Chondrocyte (in vitro differentiated cells): ENCODE measurements at regions not wholly inside any gene's neighbourhood (a gene's known extent, or its start where the extent isn't known, plus 50 kb on each side); places are given as distances from the start of the nearest gene placed in this dataset.
A peak's percentile ranks its signal among the peaks of the same experiment; 100 is the strongest.
"Not testable (repeated sequence)": the region's sequence is repeated elsewhere in the genome, so short reads cannot be mapped to it uniquely, and the experiment has no call there.

Source experiments
- DNase-seq: peaks from one replicate; pipeline ENCODE4 v3.0.0; 2021; ENCODE audit warnings: mixed read lengths, low spot score
- H3K27ac Mint-ChIP-seq: one replicate; pipeline ENCODE4 v1.8.0; 2021; ENCODE audit warnings: mild to moderate bottlenecking, moderate library complexity, mixed read lengths; ENCODE audit not compliant: unreplicated experiment
- H3K27me3 Mint-ChIP-seq: 2 replicates; pipeline ENCODE4 v1.8.0; 2021; ENCODE audit warnings: low read depth, mixed read lengths
- H3K36me3 Mint-ChIP-seq: 2 replicates; pipeline ENCODE4 v1.8.0; 2021; ENCODE audit warnings: low read depth, mixed read lengths
- H3K4me1 Mint-ChIP-seq: 2 replicates; pipeline ENCODE4 v1.8.0; 2021; ENCODE audit warnings: low read depth, mild to moderate bottlenecking, mixed read lengths
- H3K4me3 Mint-ChIP-seq: one replicate; pipeline ENCODE4 v1.8.0; 2021; ENCODE audit warnings: mild to moderate bottlenecking, moderate library complexity, mixed read lengths; ENCODE audit not compliant: unreplicated experiment
- H3K9me3 Mint-ChIP-seq: 2 replicates; pipeline ENCODE4 v1.8.0; 2021; ENCODE audit warnings: low read depth, mixed read lengths
- TF ChIP-seq, protein P1 (sequence below): fragments of 200-600 bp; sonication (generic); IDR thresholded peaks from 2 replicates; pipeline ENCODE4 v1.5.0; 2021; ENCODE audit warnings: antibody characterized with exemption, mild to moderate bottlenecking, moderate library complexity

DNA sequence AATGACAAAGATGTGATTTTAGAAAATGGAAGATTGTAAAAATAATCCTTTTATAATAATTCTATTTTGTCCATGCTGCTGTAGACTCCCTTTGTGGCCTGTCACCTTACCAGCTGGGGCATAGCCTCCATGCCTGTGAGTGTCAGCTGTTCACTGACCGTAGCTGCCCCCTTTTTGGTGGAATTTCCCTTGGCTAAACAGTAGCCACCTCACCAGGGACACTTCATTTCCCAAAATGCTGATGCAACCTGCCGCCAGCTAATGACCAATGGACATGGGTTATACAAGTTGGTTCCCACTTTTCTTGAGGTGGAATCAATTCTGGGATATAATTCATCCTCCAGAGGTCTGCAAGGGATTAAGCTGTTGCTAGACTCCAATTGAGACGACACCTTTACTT lies 368.4 kb downstream of the PRDM5 start:
- no peak for DNase-seq
- TF ChIP-seq, protein P1, sequence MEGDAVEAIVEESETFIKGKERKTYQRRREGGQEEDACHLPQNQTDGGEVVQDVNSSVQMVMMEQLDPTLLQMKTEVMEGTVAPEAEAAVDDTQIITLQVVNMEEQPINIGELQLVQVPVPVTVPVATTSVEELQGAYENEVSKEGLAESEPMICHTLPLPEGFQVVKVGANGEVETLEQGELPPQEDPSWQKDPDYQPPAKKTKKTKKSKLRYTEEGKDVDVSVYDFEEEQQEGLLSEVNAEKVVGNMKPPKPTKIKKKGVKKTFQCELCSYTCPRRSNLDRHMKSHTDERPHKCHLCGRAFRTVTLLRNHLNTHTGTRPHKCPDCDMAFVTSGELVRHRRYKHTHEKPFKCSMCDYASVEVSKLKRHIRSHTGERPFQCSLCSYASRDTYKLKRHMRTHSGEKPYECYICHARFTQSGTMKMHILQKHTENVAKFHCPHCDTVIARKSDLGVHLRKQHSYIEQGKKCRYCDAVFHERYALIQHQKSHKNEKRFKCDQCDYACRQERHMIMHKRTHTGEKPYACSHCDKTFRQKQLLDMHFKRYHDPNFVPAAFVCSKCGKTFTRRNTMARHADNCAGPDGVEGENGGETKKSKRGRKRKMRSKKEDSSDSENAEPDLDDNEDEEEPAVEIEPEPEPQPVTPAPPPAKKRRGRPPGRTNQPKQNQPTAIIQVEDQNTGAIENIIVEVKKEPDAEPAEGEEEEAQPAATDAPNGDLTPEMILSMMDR = no peak
- Mint-ChIP-seq H3K4me1 (peaks cover 6% of the 10 kb centered on the region), H3K4me3 (no peak overlapping the region), H3K27ac (no peak overlapping the region), H3K9me3 (no peaks in the 10 kb centered on the region), H3K27me3 (no peaks in the 10 kb centered on the region), H3K36me3 (no peaks in the 10 kb centered on the region)

DNA sequence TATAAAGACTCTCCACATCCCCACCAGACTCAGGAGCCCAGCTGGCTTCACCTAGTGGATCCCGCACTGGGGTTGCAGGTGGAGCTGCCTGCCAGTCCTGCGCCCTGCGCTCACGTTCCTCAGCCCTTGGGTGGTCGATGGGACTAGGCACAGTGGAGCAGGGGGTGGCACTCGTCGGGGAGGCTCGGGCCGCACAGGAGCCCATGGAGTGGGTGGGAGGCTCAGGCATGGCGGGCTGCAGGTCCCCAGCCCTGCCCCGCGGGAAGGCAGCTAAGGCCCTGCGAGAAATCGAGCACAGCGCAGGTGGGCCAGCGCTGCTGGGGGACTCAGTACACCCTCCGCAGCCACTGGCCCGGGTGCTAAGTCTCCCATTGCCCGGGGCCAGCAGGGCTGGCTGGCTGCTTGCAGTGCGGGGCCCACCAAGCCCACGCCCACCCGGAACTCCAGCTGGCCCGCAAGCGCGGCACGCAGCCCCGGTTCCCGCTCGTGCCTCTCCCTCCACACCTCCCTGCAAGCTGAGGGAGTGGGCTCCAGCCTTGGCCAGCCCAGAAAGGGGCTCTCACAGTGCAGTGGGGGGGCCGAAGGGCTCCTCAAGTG lies 371.8 kb downstream of the PRDM5 start:
- H3K4me1 Mint-ChIP-seq, H3K4me3 Mint-ChIP-seq, H3K36me3 Mint-ChIP-seq, H3K27ac Mint-ChIP-seq, H3K9me3 Mint-ChIP-seq, H3K27me3 Mint-ChIP-seq: not testable (repeated sequence)
- DNase-seq = peak; percentile 60

DNA sequence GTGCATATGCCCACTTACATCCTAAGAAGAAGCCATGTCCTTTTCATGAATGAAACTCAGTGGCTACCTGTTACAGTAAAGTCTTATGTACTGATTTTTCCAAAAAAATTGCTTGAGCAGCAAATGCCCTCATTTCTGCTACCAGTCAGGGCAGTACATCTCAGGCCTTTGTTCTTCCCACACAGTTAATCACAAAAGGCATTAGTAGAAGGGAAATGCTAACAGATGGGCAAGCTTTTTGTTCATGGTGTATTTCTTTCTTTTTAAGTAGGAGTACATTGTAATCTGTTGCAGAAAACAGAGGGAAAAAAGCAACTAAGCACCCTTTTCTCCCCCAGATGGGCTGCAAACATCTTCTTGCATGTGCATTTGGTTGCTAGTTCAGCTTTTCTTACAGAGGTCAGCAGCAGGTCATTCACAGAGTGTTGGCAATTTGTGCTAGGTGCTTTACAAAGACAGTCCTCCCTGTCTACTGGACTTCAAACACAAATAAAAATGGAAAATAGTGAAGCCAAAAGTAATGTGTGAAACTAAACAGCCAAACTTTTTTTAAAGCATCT lies 373.4 kb downstream of the PRDM5 start:
- TF ChIP-seq, protein P1 = no peak
- Mint-ChIP-seq H3K27me3 (no peaks in the 10 kb centered on the region), H3K4me1 (no peaks in the 10 kb centered on the region), H3K4me3 (no peak overlapping the region), H3K36me3 (no peaks in the 10 kb centered on the region), H3K9me3 (no peaks in the 10 kb centered on the region), H3K27ac (no peak overlapping the region)
- no peak for DNase-seq

DNA sequence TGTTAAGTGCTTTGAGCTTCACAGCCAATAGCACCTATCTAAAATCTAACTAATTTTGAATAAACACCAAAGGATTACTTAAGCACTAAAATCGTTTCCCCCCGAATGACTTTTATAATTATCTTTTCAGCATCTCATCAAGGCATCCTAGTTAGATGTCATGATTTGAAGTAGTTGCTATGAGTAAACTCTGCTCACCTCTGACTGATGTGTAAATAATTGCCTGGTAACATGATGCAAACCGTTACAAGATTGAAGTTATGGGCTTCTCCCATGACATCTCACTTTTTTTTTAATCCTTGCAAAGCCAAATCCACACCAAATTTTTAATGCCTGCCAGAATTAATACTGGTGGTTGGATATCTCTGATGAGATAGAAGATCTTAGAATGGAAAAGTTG lies 377.1 kb downstream of the PRDM5 start:
- no peak overlapping the region for H3K27ac Mint-ChIP-seq

DNA sequence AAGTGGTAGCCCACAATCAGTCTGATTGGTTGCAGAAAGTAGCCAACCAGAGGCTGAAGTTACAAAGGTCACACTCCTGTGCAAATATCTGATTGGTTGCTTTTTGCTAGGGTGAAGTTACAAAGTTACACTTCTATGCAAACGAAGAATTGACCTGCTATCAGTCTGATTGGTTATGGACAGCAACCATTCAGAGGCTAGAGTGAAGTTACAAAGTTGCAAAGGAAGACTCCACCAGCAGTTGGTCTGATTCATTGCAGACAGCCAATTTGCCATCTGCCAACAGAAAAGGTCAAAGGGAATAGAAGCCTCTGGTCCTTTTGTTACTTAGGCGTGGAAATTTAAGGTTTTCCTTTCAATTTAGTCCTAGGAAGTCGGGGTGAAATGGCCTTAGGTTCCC lies 377.7 kb downstream of the PRDM5 start:
- Mint-ChIP-seq H3K27me3 (no peaks in the 10 kb centered on the region), H3K4me3 (no peak overlapping the region), H3K27ac (no peak overlapping the region), H3K4me1 (no peaks in the 10 kb centered on the region), H3K36me3 (no peaks in the 10 kb centered on the region), H3K9me3 (no peaks in the 10 kb centered on the region)
- DNase-seq = no peak
- TF ChIP-seq, protein P1 = no peak

More for the DNA sequence above, 377.1 kb downstream of the PRDM5 start:
- Mint-ChIP-seq H3K4me3 (no peak overlapping the region), H3K4me1 (no peaks in the 10 kb centered on the region), H3K27me3 (no peaks in the 10 kb centered on the region), H3K36me3 (no peaks in the 10 kb centered on the region), H3K9me3 (no peaks in the 10 kb centered on the region)
- DNase-seq = no peak
- TF ChIP-seq, protein P1 = no peak

DNA sequence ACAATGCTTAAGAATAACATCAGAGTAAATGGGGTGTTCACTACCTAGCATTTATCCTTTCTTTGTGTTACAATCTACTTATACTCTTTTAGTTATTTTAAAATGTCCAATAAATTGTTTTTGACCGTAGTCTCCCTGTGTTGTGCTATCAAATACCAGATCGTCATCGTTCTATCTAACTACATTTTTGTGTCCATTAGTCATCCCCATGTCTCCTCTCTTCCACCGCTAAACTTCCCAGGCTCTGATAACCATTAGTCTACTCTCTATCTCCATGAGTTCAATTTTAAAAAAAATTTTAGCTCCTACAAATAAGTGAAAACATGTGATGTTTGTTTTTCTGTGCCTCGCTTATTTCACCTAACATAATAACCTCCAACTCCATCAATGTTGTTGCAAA lies 381.9 kb downstream of the PRDM5 start:
- TF ChIP-seq, protein P1 = no peak
- Mint-ChIP-seq H3K4me1 (no peaks in the 10 kb centered on the region), H3K9me3 (peaks cover 8% of the 10 kb centered on the region), H3K27ac (no peak overlapping the region), H3K27me3 (no peaks in the 10 kb centered on the region), H3K4me3 (no peak overlapping the region), H3K36me3 (no peaks in the 10 kb centered on the region)
- DNase-seq = no peak
